Aorta (tissue), 5 donors: ENCODE measurements at regions not wholly inside any gene's neighbourhood (a gene's known extent, or its start where the extent isn't known, plus 50 kb on each side); places are given as distances from the start of the nearest gene placed in this dataset.
"Not testable (repeated sequence)": the region's sequence is repeated elsewhere in the genome, so short reads cannot be mapped to it uniquely, and the experiment has no call there.

Experiments used
- ATAC-seq: fragments of 200-7000 bp; cut with Tn5 transposase; one replicate; pipeline ENCODE4 v1.9.1; 2022; ENCODE audit warnings: moderate library complexity; ENCODE audit not compliant: low FRiP score
- DNase-seq, 2 donors: peaks; one replicate each; pipeline ENCODE4 v3.0.0-alpha.2; 2020
- H3K27ac ChIP-seq, 2 donors: one replicate each; pipeline ENCODE4 v1.5.1; 2013; ENCODE audit warnings: low read length in 2 of 2, mild to moderate bottlenecking in 2 of 2, moderate library complexity in 2 of 2, control low read depth in 1 of 2, inconsistent platforms in 1 of 2, low read depth in 1 of 2
- H3K27me3 ChIP-seq, 2 donors: one replicate each; pipeline ENCODE4 v1.6.1; 2013; ENCODE audit warnings: control low read depth in 1 of 2, low read length in 1 of 2, mild to moderate bottlenecking in 1 of 2, moderate library complexity in 1 of 2; ENCODE audit not compliant: insufficient read depth in 2 of 2, control insufficient read depth in 1 of 2
- H3K36me3 ChIP-seq, 2 donors: one replicate each; pipeline ENCODE4 v1.6.1; 2013; ENCODE audit warnings: control low read depth in 1 of 2, low read length in 1 of 2, mild to moderate bottlenecking in 1 of 2; ENCODE audit not compliant: insufficient read depth in 2 of 2, control insufficient read depth in 1 of 2
- H3K4me1 ChIP-seq, 2 donors: one replicate each; pipeline ENCODE4 v1.6.1; 2013; ENCODE audit warnings: low read length in 2 of 2, control low read depth in 1 of 2, mild to moderate bottlenecking in 1 of 2, moderate library complexity in 1 of 2; ENCODE audit not compliant: insufficient read depth in 2 of 2, control insufficient read depth in 1 of 2
- H3K4me3 ChIP-seq, 2 donors: one replicate each; pipeline ENCODE4 v1.5.1; 2013; ENCODE audit warnings: low read length in 2 of 2, control low read depth in 1 of 2, mild to moderate bottlenecking in 1 of 2
- H3K9me3 ChIP-seq: one replicate; pipeline ENCODE4 v1.6.1; 2013; ENCODE audit warnings: mild to moderate bottlenecking, low read length; ENCODE audit not compliant: control insufficient read depth
- WGBS, 2 donors: extraction: QIAGEN DNeasy Blood & Tissue Kit; methylation state at CpG; one replicate each; pipeline ENCODE4 v1.1.7; 2013; 5-methylcytosine and 5-hydroxymethylcytosine counted together
- intact Hi-C, 2 donors: fragments of 100-400 bp; cut with DNase I; formaldehyde crosslinking; loops; one replicate each; pipeline versions ENCODE4 v1.14.2 to v1.15.0; 2022
- donor health status: healthy with polysubstance abuse.
- donor health status: Bipolar disorder and iron deficiency.
- donor health status: DM: no; HTN: no; CAD: no.
- donor health status: DM: no; HTN: no; CAD: no.
- donor health status: DM: yes; HTN: yes; CAD: no.

DNA sequence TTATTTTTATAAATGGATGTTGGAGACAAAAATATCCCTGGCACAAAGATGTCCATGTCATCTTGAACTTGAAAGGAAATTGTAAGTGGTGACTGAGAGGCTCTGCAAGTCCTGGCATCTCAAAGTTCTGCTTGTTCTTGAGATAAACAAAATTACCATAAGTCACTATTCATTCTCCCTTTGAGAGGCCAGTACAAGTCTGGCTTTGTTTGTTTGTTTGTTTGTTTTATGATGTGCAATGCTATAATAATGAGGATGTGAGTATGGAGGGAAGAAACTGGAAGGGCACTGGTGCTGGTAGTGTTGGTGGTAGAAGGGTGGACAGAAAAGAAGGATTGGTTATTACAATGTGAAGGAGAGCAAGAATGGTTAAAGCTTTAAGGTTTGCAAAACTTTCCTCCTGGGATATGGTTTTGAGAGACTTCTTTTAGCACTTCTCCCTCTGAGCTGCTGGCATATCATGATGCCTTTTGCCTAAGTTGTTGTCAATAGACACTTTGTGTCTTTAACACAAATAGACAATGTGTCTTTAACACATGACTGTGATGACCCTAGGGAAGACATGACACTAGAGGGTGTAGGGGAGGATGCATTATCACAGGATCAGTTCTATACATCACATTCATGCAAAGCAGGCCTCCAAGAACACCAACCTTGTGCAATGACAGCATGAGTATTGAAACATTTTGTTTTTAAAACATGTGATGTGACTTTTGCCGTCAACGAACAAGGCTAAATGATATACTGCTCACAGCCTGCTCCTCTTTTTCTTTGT lies 880.5 kb upstream of the GOT2 start:
- Histone ChIP-seq H3K27me3 (no peaks in the 10 kb centered on the region), H3K4me3 (no peak overlapping the region), H3K36me3 (no peaks in the 10 kb centered on the region), H3K9me3 (no peaks in the 10 kb centered on the region), H3K4me1 (no peaks in the 10 kb centered on the region), H3K27ac (no peak overlapping the region)
- DNase-seq (no peak), ATAC-seq (no peak)
- intact Hi-C loops = no loop called here
- 84 to 88% methylated on average over 2 of the region's 2 CpGs for WGBS, 2 donors

GRCh38 chr16:59612910-59613620 lies 878.9 kb upstream of the GOT2 start:
- H3K4me1 ChIP-seq, H3K4me3 ChIP-seq, ATAC-seq, DNase-seq, H3K27me3 ChIP-seq, H3K36me3 ChIP-seq, H3K27ac ChIP-seq, intact Hi-C loops, H3K9me3 ChIP-seq: not testable (repeated sequence)
- WGBS, 2 donors = 30 to 43% methylated on average over 7 to 8 of the region's 8 CpGs

- no peaks in the 10 kb centered on the region for H3K36me3 ChIP-seq
- 54 to 59% methylated on average over 3 of the region's 3 CpGs for WGBS, 2 donors
- no peak overlapping the region for H3K27ac ChIP-seq
- no peaks in the 10 kb centered on the region for H3K27me3 ChIP-seq
- H3K4me1 ChIP-seq = no peaks in the 10 kb centered on the region
- no peak overlapping the region for H3K4me3 ChIP-seq
- intact Hi-C loops = no loop called here
- ATAC-seq (no peak), DNase-seq (no peak)
- H3K9me3 ChIP-seq = no peaks in the 10 kb centered on the region
Measured at GRCh38 chr16:59612094-59612493, 878.0 kb upstream of the GOT2 start.

GRCh38 chr16:59611556-59611955 lies 877.4 kb upstream of the GOT2 start:
- no peak for ATAC-seq

GRCh38 chr16:59605706-59606105 lies 871.6 kb upstream of the GOT2 start:
- no peak for ATAC-seq
- no peaks in the 10 kb centered on the region for H3K4me1 ChIP-seq
- DNase-seq = no peak
- no peaks in the 10 kb centered on the region for H3K9me3 ChIP-seq
- no peaks in the 10 kb centered on the region for H3K36me3 ChIP-seq
- 30 to 36% methylated on average over 2 of the region's 2 CpGs for WGBS, 2 donors
- intact Hi-C loops = no loop called here
- no peak overlapping the region for H3K27ac ChIP-seq
- H3K27me3 ChIP-seq = no peaks in the 10 kb centered on the region
- no peak overlapping the region for H3K4me3 ChIP-seq

More at GRCh38 chr16:59611556-59611955, 877.4 kb upstream of the GOT2 start:
- WGBS, 2 donors = 61 to 92% methylated on average over 3 of the region's 3 CpGs
- Histone ChIP-seq H3K4me1 (no peaks in the 10 kb centered on the region), H3K36me3 (no peaks in the 10 kb centered on the region), H3K27ac (no peak overlapping the region), H3K27me3 (no peaks in the 10 kb centered on the region), H3K4me3 (no peak overlapping the region), H3K9me3 (no peaks in the 10 kb centered on the region)
- no peak for DNase-seq
- intact Hi-C loops = no loop called here

GRCh38 chr16:59604354-59604753 lies 870.2 kb upstream of the GOT2 start:
- intact Hi-C loops = no loop called here
- Histone ChIP-seq H3K4me3 (no peak overlapping the region), H3K4me1 (no peaks in the 10 kb centered on the region), H3K36me3 (no peaks in the 10 kb centered on the region), H3K27me3 (no peaks in the 10 kb centered on the region), H3K9me3 (no peaks in the 10 kb centered on the region), H3K27ac (no peak overlapping the region)
- ATAC-seq = no peak
- 67 to 68% methylated on average over 1 of the region's 1 CpG for WGBS, 2 donors
- DNase-seq = no peak

- Histone ChIP-seq H3K9me3 (no peaks in the 10 kb centered on the region), H3K27me3 (no peaks in the 10 kb centered on the region), H3K4me3 (no peak overlapping the region), H3K27ac (no peak overlapping the region), H3K4me1 (no peaks in the 10 kb centered on the region), H3K36me3 (no peaks in the 10 kb centered on the region)
- ATAC-seq = no peak
- DNase-seq = no peak
- intact Hi-C loops = no loop called here
- 68 to 74% methylated on average over 2 of the region's 2 CpGs for WGBS, 2 donors
Measured at GRCh38 chr16:59601452-59601851, 867.3 kb upstream of the GOT2 start.

GRCh38 chr16:59597269-59597668 lies 863.2 kb upstream of the GOT2 start:
- intact Hi-C loops = no loop called here
- no peak overlapping the region for H3K27ac ChIP-seq
- no peaks in the 10 kb centered on the region for H3K4me1 ChIP-seq
- no peaks in the 10 kb centered on the region for H3K36me3 ChIP-seq
- 76 to 80% methylated on average over 7 of the region's 7 CpGs for WGBS, 2 donors
- no peaks in the 10 kb centered on the region for H3K9me3 ChIP-seq
- ATAC-seq (no peak), DNase-seq (no peak)
- no peaks in the 10 kb centered on the region for H3K27me3 ChIP-seq
- H3K4me3 ChIP-seq = no peak overlapping the region

- H3K4me3 ChIP-seq = no peak overlapping the region
- 77 to 86% methylated on average over 4 of the region's 4 CpGs for WGBS, 2 donors
- H3K4me1 ChIP-seq = no peaks in the 10 kb centered on the region
- no peaks in the 10 kb centered on the region for H3K27me3 ChIP-seq
- intact Hi-C loops = no loop called here
- no peaks in the 10 kb centered on the region for H3K36me3 ChIP-seq
- DNase-seq (no peak), ATAC-seq (no peak)
- no peak overlapping the region for H3K27ac ChIP-seq
- H3K9me3 ChIP-seq = no peaks in the 10 kb centered on the region
Measured at GRCh38 chr16:59596693-59597092, 862.6 kb upstream of the GOT2 start.
